GM12874 (cell line): ENCODE measurements at regions not wholly inside any gene's neighbourhood (a gene's known extent, or its start where the extent isn't known, plus 50 kb on each side); places are given as distances from the start of the nearest gene placed in this dataset.

Experiments
- CTCF ChIP-seq: IDR thresholded peaks from 2 replicates; pipeline ENCODE4 v1.5.1; 2011; ENCODE audit warnings: low read depth, mild to moderate bottlenecking, control low read depth, low read length, moderate library complexity; ENCODE audit not compliant: insufficient read depth

GRCh38 chr21:20644552-20644951 lies 353.7 kb upstream of the NCAM2 start:
- no peak for TF ChIP-seq CTCF

- no peak for TF ChIP-seq CTCF
These were observed 352.9 kb upstream of the NCAM2 start for GRCh38 chr21:20645344-20645743.

GRCh38 chr21:20646431-20647165 lies 351.6 kb upstream of the NCAM2 start:
- TF ChIP-seq CTCF: no peak

- TF ChIP-seq CTCF: no peak
These were observed 350.6 kb upstream of the NCAM2 start for GRCh38 chr21:20647607-20648006.

GRCh38 chr21:20649231-20649630 lies 349.0 kb upstream of the NCAM2 start:
- no peak for TF ChIP-seq CTCF

GRCh38 chr21:20652846-20653245 lies 345.4 kb upstream of the NCAM2 start:
- TF ChIP-seq CTCF: no peak

- TF ChIP-seq CTCF: no peak
These were observed 337.0 kb upstream of the NCAM2 start for GRCh38 chr21:20661246-20661645.
